Fibroblast of mammary gland (primary cell): ENCODE measurements at regions not wholly inside any gene's neighbourhood (a gene's known extent, or its start where the extent isn't known, plus 50 kb on each side); places are given as distances from the start of the nearest gene placed in this dataset.
A peak's percentile ranks its signal among the peaks of the same experiment; 100 is the strongest.
"Not testable (repeated sequence)": the region's sequence is repeated elsewhere in the genome, so short reads cannot be mapped to it uniquely, and the experiment has no call there.

ENCODE experiments used
- DNase-seq: peaks from one replicate; pipeline ENCODE4 v3.0.0-alpha.2; 2010; ENCODE audit warnings: low read depth
- H3K4me3 ChIP-seq: 2 replicates; pipeline ENCODE4 v1.5.1; 2011; ENCODE audit warnings: low read depth, mild to moderate bottlenecking, low read length, moderate library complexity; ENCODE audit not compliant: control insufficient read depth
- TF ChIP-seq, protein P1 (sequence below): conservative IDR thresholded peaks from 2 replicates; pipeline ENCODE4 v1.5.1; 2011; ENCODE audit warnings: low read depth, low read length, inconsistent platforms; ENCODE audit not compliant: control insufficient read depth, insufficient read depth

DNA sequence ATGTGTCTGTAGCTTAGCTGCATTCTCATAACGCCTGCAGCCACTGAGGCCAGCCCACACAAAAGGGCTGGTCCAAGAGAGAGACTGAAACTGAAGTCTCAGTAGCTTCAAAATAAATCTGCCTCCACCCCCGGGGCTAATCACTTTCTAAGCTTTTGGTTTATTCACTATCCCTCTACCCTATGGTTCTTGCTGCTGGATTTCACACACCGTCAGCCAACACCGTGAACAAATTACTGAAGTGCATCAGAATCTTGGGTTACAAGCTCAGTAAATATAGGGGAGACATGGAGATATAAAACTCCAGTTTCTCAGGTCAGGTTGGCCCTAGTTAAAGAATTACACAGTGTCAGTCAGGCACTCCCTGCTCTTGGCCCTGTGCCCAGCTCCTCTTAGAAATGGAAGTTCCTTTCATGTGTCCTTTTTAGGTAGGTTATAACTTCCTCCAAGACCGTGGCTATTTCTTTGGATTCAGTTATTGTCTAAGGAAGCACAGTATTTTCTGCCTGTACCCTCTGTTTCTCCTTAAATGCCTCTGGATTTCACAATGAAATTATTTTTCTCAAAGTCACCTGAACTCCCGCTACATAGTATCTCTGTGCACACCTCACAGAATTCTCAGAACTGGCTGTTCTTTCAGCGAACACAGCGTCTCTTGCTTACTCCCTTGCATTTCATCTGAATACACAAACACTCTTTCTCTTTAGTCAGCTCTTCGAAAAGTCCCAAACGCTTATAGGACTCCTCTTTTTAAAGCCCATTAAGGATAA, 112.5 kb downstream of the FAM174A start:
- TF ChIP-seq, protein P1, sequence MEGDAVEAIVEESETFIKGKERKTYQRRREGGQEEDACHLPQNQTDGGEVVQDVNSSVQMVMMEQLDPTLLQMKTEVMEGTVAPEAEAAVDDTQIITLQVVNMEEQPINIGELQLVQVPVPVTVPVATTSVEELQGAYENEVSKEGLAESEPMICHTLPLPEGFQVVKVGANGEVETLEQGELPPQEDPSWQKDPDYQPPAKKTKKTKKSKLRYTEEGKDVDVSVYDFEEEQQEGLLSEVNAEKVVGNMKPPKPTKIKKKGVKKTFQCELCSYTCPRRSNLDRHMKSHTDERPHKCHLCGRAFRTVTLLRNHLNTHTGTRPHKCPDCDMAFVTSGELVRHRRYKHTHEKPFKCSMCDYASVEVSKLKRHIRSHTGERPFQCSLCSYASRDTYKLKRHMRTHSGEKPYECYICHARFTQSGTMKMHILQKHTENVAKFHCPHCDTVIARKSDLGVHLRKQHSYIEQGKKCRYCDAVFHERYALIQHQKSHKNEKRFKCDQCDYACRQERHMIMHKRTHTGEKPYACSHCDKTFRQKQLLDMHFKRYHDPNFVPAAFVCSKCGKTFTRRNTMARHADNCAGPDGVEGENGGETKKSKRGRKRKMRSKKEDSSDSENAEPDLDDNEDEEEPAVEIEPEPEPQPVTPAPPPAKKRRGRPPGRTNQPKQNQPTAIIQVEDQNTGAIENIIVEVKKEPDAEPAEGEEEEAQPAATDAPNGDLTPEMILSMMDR = no peak
- no peak overlapping the region for H3K4me3 ChIP-seq
- no peak for DNase-seq

GRCh38 chr5:100654895-100655294, 119.7 kb downstream of the FAM174A start:
- TF ChIP-seq, protein P1 = no peak
- DNase-seq = no peak

GRCh38 chr5:100656771-100657170, 121.6 kb downstream of the FAM174A start:
- DNase-seq, H3K4me3 ChIP-seq: not testable (repeated sequence)

More at GRCh38 chr5:100654895-100655294, 119.7 kb downstream of the FAM174A start:
- H3K4me3 ChIP-seq = no peak overlapping the region

GRCh38 chr5:100659080-100659795, 124.1 kb downstream of the FAM174A start:
- TF ChIP-seq, protein P1 = no peak
- no peak for DNase-seq
- H3K4me3 ChIP-seq = no peak overlapping the region

GRCh38 chr5:100664140-100664539, 129.0 kb downstream of the FAM174A start:
- TF ChIP-seq, protein P1 = no peak
- no peak overlapping the region for H3K4me3 ChIP-seq
- no peak for DNase-seq

GRCh38 chr5:100667161-100667630, 132.0 kb downstream of the FAM174A start:
- TF ChIP-seq, protein P1 = no peak
- no peak overlapping the region for H3K4me3 ChIP-seq
- peak; percentile 77 for DNase-seq

DNA sequence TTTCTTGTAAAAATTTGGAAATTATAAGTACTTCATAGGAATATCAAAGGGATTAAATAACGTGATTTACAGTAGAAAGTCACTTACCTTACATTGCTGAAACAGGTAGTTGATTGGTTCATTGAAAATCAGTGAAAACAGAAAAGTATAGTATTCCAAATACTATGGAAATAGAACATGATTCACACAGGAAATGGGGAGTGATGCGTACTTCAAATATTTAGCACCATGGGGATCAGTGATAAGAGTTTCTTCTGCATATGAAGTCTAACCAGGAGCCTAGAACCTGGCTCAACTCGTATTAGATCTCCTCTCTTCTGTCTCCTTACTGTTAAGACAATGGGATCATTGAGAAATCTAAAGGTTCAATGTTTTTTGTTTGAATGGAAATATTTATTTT, 133.3 kb downstream of the FAM174A start:
- DNase-seq = peak; percentile 19
- TF ChIP-seq, protein P1 = no peak
- H3K4me3 ChIP-seq = no peak overlapping the region
